H9 (cell line): ENCODE measurements at regions not wholly inside any gene's neighbourhood (a gene's known extent, or its start where the extent isn't known, plus 50 kb on each side); places are given as distances from the start of the nearest gene placed in this dataset.

Experiments used
- DNase-seq: peaks from one replicate; pipeline ENCODE4 v3.0.0-alpha.2; 2017
- H2AFZ ChIP-seq: one replicate; pipeline ENCODE4 v1.6.1; 2013; ENCODE audit warnings: mild to moderate bottlenecking, low read length, control low read depth, moderate library complexity
- H2AK5ac ChIP-seq: 2 replicates; pipeline ENCODE4 v1.6.1; 2013; ENCODE audit warnings: low read length, control low read depth, mixed read lengths; ENCODE audit not compliant: insufficient read length
- H2BK120ac ChIP-seq: one replicate; pipeline ENCODE4 v1.6.1; 2013; ENCODE audit warnings: low read depth, mild to moderate bottlenecking, low read length, control low read depth, inconsistent platforms; ENCODE audit not compliant: poor library complexity, severe bottlenecking
- H2BK12ac ChIP-seq: 2 replicates; pipeline ENCODE4 v1.6.1; 2013; ENCODE audit warnings: low read length, control low read depth, mixed read lengths, low read depth; ENCODE audit not compliant: insufficient read length
- H2BK15ac ChIP-seq: 2 replicates; pipeline ENCODE4 v1.6.1; 2013; ENCODE audit warnings: low read depth, low read length, control low read depth
- H2BK20ac ChIP-seq: one replicate; pipeline ENCODE4 v1.6.1; 2013; ENCODE audit warnings: low read depth, mild to moderate bottlenecking, low read length, control low read depth, inconsistent platforms; ENCODE audit not compliant: poor library complexity, severe bottlenecking
- H2BK5ac ChIP-seq: 2 replicates; pipeline ENCODE4 v1.6.1; 2013; ENCODE audit warnings: low read length, control low read depth, mixed read lengths; ENCODE audit not compliant: insufficient read length
- H3K14ac ChIP-seq: 2 replicates; pipeline ENCODE4 v1.6.1; 2013; ENCODE audit warnings: low read length, control low read depth; ENCODE audit not compliant: insufficient read depth
- H3K18ac ChIP-seq: 2 replicates; pipeline ENCODE4 v1.6.1; 2013; ENCODE audit warnings: low read depth, mild to moderate bottlenecking, mixed read lengths, low read length, control low read depth; ENCODE audit not compliant: insufficient read length
- H3K23ac ChIP-seq: 2 replicates; pipeline ENCODE4 v1.6.1; 2013; ENCODE audit warnings: low read length, control low read depth, mixed read lengths, low read depth; ENCODE audit not compliant: insufficient read length
- H3K23me2 ChIP-seq: 2 replicates; pipeline ENCODE4 v1.6.1; 2013; ENCODE audit warnings: low read depth, mild to moderate bottlenecking, mixed read lengths, low read length, control low read depth; ENCODE audit not compliant: insufficient read length, poor library complexity, severe bottlenecking
- H3K27ac ChIP-seq: 2 replicates; pipeline ENCODE4 v1.5.1; 2013; ENCODE audit warnings: low read length, control low read depth, mixed read lengths, low read depth; ENCODE audit not compliant: insufficient read length
- H3K27me3 ChIP-seq: 2 replicates; pipeline ENCODE4 v1.6.1; 2013; ENCODE audit warnings: low read length, control low read depth, inconsistent platforms; ENCODE audit not compliant: insufficient read depth
- H3K4ac ChIP-seq: 2 replicates; pipeline ENCODE4 v1.6.1; 2013; ENCODE audit warnings: low read depth, mild to moderate bottlenecking, control low read depth, inconsistent platforms, low read length, moderate library complexity
- H3K4me1 ChIP-seq: 2 replicates; pipeline ENCODE4 v1.6.1; 2013; ENCODE audit warnings: low read length, control low read depth, inconsistent platforms; ENCODE audit not compliant: insufficient read depth
- H3K4me2 ChIP-seq: 2 replicates; pipeline ENCODE4 v1.6.1; 2013; ENCODE audit warnings: low read length, control low read depth, mixed read lengths; ENCODE audit not compliant: insufficient read length, insufficient read depth
- H3K56ac ChIP-seq: 2 replicates; pipeline ENCODE4 v1.6.1; 2013; ENCODE audit warnings: low read depth, mild to moderate bottlenecking, mixed read lengths, low read length, control low read depth; ENCODE audit not compliant: insufficient read length
- H3K79me1 ChIP-seq: 2 replicates; pipeline ENCODE4 v1.6.1; 2013; ENCODE audit warnings: low read depth, mild to moderate bottlenecking, moderate library complexity, low read length, control low read depth, inconsistent platforms; ENCODE audit not compliant: insufficient read depth, poor library complexity, severe bottlenecking
- H3K79me2 ChIP-seq: 2 replicates; pipeline ENCODE4 v1.6.1; 2013; ENCODE audit warnings: low read length, control low read depth, inconsistent platforms; ENCODE audit not compliant: insufficient read depth
- H3K9ac ChIP-seq: 2 replicates; pipeline ENCODE4 v1.6.1; 2013; ENCODE audit warnings: low read length, control low read depth, mixed read lengths; ENCODE audit not compliant: insufficient read length; ENCODE audit errors: extremely low read depth
- H3K9me3 ChIP-seq: one replicate; pipeline ENCODE4 v1.6.1; 2013; ENCODE audit warnings: low read depth, low read length, inconsistent platforms; ENCODE audit not compliant: control insufficient read depth
- H3T11ph ChIP-seq: one replicate; pipeline ENCODE4 v1.6.1; 2013; ENCODE audit warnings: mild to moderate bottlenecking, low read length, control low read depth, inconsistent platforms
- H4K20me1 ChIP-seq: one replicate; pipeline ENCODE4 v1.6.1; 2013; ENCODE audit not compliant: control insufficient read depth, insufficient read length, insufficient read depth
- H4K5ac ChIP-seq: 2 replicates; pipeline ENCODE4 v1.6.1; 2013; ENCODE audit warnings: low read depth, mild to moderate bottlenecking, mixed read lengths, low read length, control low read depth; ENCODE audit not compliant: insufficient read length
- H4K8ac ChIP-seq: replicated peaks from 2 replicates; pipeline ENCODE4 v1.6.1; 2013; ENCODE audit warnings: low read length, control low read depth, mixed read lengths, low read depth; ENCODE audit not compliant: insufficient read length
- H4K91ac ChIP-seq: 2 replicates; pipeline ENCODE4 v1.6.1; 2013; ENCODE audit warnings: low read depth, mild to moderate bottlenecking, moderate library complexity, mixed read lengths, low read length, control low read depth; ENCODE audit not compliant: insufficient read length
- H3K27ac Mint-ChIP-seq, 3 experiments: 2 replicates in 2 of 3; 3 replicates in 1 of 3; pipeline ENCODE4 v1.8.0; 2020 to 2021; ENCODE audit warnings: mixed read lengths in 3 of 3, mild to moderate bottlenecking in 1 of 3, moderate library complexity in 1 of 3
- H3K27me3 Mint-ChIP-seq: 2 replicates; pipeline ENCODE4 v1.8.0; 2021; ENCODE audit warnings: low read depth, mild to moderate bottlenecking, moderate library complexity, mixed read lengths
- H3K36me3 Mint-ChIP-seq, 3 experiments: 2 replicates in 2 of 3; 3 replicates in 1 of 3; pipeline ENCODE4 v1.8.0; 2020 to 2021; ENCODE audit warnings: low read depth in 3 of 3, mixed read lengths in 3 of 3; ENCODE audit not compliant: insufficient read depth in 1 of 3
- H3K4me1 Mint-ChIP-seq, 2 experiments: 2 replicates each; pipeline ENCODE4 v1.8.0; 2020; ENCODE audit warnings: mixed read lengths in 2 of 2
- H3K4me3 Mint-ChIP-seq, 2 experiments: 2 replicates in 1 of 2; 3 replicates in 1 of 2; pipeline ENCODE4 v1.8.0; 2020 to 2021; ENCODE audit warnings: mild to moderate bottlenecking in 2 of 2, mixed read lengths in 2 of 2, moderate library complexity in 1 of 2
- H3K9me3 Mint-ChIP-seq, 2 experiments: 2 replicates in 1 of 2; 3 replicates in 1 of 2; pipeline ENCODE4 v1.8.0; 2020; ENCODE audit warnings: mild to moderate bottlenecking in 2 of 2, mixed read lengths in 2 of 2, moderate library complexity in 1 of 2
- WGBS: extraction: QIAGEN DNeasy Blood & Tissue Kit; methylation state at CpG from one replicate; pipeline ENCODE4 v1.1.7; 2013; ENCODE audit warnings: missing lambda C conversion rate, low lambda C conversion rate, mixed read lengths; ENCODE audit not compliant: insufficient read length; ENCODE audit errors: extremely low coverage; 5-methylcytosine and 5-hydroxymethylcytosine counted together
- TF ChIP-seq, protein P1 (sequence below): fragments of 200-600 bp; sonication (generic); conservative IDR thresholded peaks from 3 replicates; pipeline ENCODE4 v1.8.0; 2021; ENCODE audit warnings: antibody characterized with exemption, mild to moderate bottlenecking

DNA sequence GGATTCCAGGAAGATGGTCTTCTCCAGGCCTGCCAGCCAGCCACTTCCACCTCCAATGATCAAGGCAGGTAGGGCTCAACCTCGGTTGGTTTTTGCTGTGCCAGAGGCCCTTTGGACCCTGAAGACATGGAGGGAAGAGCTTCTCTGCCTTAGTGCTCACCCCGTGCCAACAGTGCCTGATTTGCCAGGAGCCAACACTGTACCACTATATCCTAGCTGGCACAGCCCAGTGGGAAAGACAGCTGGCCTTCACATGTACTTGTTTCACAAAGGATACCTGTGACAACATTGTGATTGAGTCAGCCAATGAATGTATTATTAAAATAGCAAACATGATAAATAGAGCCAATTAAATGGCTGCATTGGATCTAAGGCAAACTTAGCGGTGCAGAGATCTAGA, 51.9 kb upstream of the PRPS1 start:
- 0 out of 2 replicates have a peak, but pooled peaks cover 3% of the 10 kb centered on the region for H3K27me3 Mint-ChIP-seq

More for the DNA sequence above, 51.9 kb upstream of the PRPS1 start:
- no peak overlapping the region for H3K18ac ChIP-seq
- H4K20me1 ChIP-seq = no peaks in the 10 kb centered on the region
- no peaks in the 10 kb centered on the region for H3K79me1 ChIP-seq
- H2BK12ac ChIP-seq = no peak overlapping the region
- no peak overlapping the region for H2BK5ac ChIP-seq
- Mint-ChIP-seq H3K9me3 (peaks cover 0 to 42% of the 10 kb centered on the region in 2 experiments; a peak in 2 of 5 replicates), H3K27ac (no peak overlapping the region; a peak in 1 of 7 replicates), H3K36me3 (peaks cover 0 to 10% (median 4%) of the 10 kb centered on the region in 3 experiments; a peak in 4 of 7 replicates), H3K4me1 (no peaks in the 10 kb centered on the region), H3K4me3 (no peak overlapping the region)
- H2BK15ac ChIP-seq = no peak overlapping the region
- no peaks in the 10 kb centered on the region for H3K27me3 ChIP-seq
- TF ChIP-seq, protein P1, sequence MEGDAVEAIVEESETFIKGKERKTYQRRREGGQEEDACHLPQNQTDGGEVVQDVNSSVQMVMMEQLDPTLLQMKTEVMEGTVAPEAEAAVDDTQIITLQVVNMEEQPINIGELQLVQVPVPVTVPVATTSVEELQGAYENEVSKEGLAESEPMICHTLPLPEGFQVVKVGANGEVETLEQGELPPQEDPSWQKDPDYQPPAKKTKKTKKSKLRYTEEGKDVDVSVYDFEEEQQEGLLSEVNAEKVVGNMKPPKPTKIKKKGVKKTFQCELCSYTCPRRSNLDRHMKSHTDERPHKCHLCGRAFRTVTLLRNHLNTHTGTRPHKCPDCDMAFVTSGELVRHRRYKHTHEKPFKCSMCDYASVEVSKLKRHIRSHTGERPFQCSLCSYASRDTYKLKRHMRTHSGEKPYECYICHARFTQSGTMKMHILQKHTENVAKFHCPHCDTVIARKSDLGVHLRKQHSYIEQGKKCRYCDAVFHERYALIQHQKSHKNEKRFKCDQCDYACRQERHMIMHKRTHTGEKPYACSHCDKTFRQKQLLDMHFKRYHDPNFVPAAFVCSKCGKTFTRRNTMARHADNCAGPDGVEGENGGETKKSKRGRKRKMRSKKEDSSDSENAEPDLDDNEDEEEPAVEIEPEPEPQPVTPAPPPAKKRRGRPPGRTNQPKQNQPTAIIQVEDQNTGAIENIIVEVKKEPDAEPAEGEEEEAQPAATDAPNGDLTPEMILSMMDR = no peak
- no peak overlapping the region for H2BK120ac ChIP-seq
- peaks cover 5% of the 10 kb centered on the region for H3K9me3 ChIP-seq
- no peak overlapping the region for H4K8ac ChIP-seq
- WGBS = no CpG with 5 or more reads among the region's 3 CpGs
- H3K79me2 ChIP-seq = no peaks in the 10 kb centered on the region
- H2AFZ ChIP-seq = no peak overlapping the region
- no peaks in the 10 kb centered on the region for H3K4me1 ChIP-seq
- H3K23me2 ChIP-seq = no peaks in the 10 kb centered on the region
- H3K14ac ChIP-seq = no peak overlapping the region
- no peak overlapping the region for H4K5ac ChIP-seq
- no peak overlapping the region for H4K91ac ChIP-seq
- no peak overlapping the region for H3T11ph ChIP-seq
- no peak overlapping the region for H3K23ac ChIP-seq
- no peak overlapping the region for H3K9ac ChIP-seq
- no peak overlapping the region for H3K27ac ChIP-seq
- no peak overlapping the region for H3K4me2 ChIP-seq
- H3K4ac ChIP-seq = no peak overlapping the region
- H2BK20ac ChIP-seq = no peak overlapping the region
- DNase-seq = no peak
- no peak overlapping the region for H3K56ac ChIP-seq
- H2AK5ac ChIP-seq = no peak overlapping the region
